ENCODE measurements at regions not wholly inside any gene's neighbourhood (a gene's known extent, or its start where the extent isn't known, plus 50 kb on each side); places are given as distances from the start of the nearest gene placed in this dataset.

- TF ChIP-seq CTCF (optimal IDR thresholded peaks at IDR 0.05 in 1 of 3, IDR thresholded peaks at IDR 0.05 in 1 of 3, conservative IDR thresholded peaks at IDR 0.05 in 1 of 3; ENCODE audit: extremely low read depth in 1 of 3, insufficient read depth in 2 of 3, low read length in 3 of 3) (no peak), EZH2 (IDR thresholded peaks at IDR 0.05; ENCODE audit: low read length) (no peak)
These were observed 89.3 kb upstream of the GSE1 start for GRCh38 chr16:85523602-85524364.
